OCI-LY1 (cell line): ENCODE measurements at regions not wholly inside any gene's neighbourhood (a gene's known extent, or its start where the extent isn't known, plus 50 kb on each side); places are given as distances from the start of the nearest gene placed in this dataset.

Experiments used
- H2AFZ ChIP-seq: fragments of 200-600 bp; sonication (generic), shearing (Covaris generic); 2 replicates; pipeline ENCODE4 v1.6.0; 2014; ENCODE audit warnings: antibody characterized with exemption, mild to moderate bottlenecking, low read length
- H3F3A ChIP-seq: fragments of 200-600 bp; sonication (generic), shearing (Covaris generic); 2 replicates; pipeline ENCODE4 v1.6.0; 2014; ENCODE audit warnings: mild to moderate bottlenecking, antibody characterized with exemption, low read length, moderate library complexity; ENCODE audit not compliant: insufficient read depth
- H3K27ac ChIP-seq: fragments of 200-600 bp; sonication (generic); 2 replicates; pipeline ENCODE4 v1.5.1; 2014; ENCODE audit warnings: low read length, mixed run types, mild to moderate bottlenecking, low read depth; ENCODE audit not compliant: poor library complexity, severe bottlenecking
- H3K27me3 ChIP-seq: fragments of 200-600 bp; sonication (generic); 2 replicates; pipeline ENCODE4 v1.6.0; 2014; ENCODE audit warnings: antibody characterized with exemption, mild to moderate bottlenecking, low read length, moderate library complexity; ENCODE audit not compliant: insufficient read depth
- H3K36me3 ChIP-seq: fragments of 200-600 bp; sonication (generic); 2 replicates; pipeline ENCODE4 v1.6.1; 2014; ENCODE audit warnings: mild to moderate bottlenecking, antibody characterized with exemption, low read length, moderate library complexity, mixed read lengths; ENCODE audit not compliant: insufficient read depth
- H3K4me1 ChIP-seq: fragments of 200-600 bp; sonication (generic); 2 replicates; pipeline ENCODE4 v1.5.1; 2014; ENCODE audit warnings: mild to moderate bottlenecking, low read length, moderate library complexity; ENCODE audit not compliant: insufficient read depth, severe bottlenecking
- H3K4me2 ChIP-seq: fragments of 200-600 bp; sonication (generic), shearing (Covaris generic); 2 replicates; pipeline ENCODE4 v1.6.1; 2014; ENCODE audit warnings: low read length
- H3K4me3 ChIP-seq: fragments of 200-600 bp; sonication (generic); 2 replicates; pipeline ENCODE4 v1.5.1; 2014; ENCODE audit warnings: low read length, low read depth, mild to moderate bottlenecking, mixed read lengths; ENCODE audit not compliant: poor library complexity, severe bottlenecking
- H3K79me2 ChIP-seq: fragments of 200-600 bp; shearing (Covaris generic); 2 replicates; pipeline ENCODE4 v1.6.1; 2016; ENCODE audit warnings: mixed run types, low read length, mixed read lengths; ENCODE audit not compliant: insufficient read depth
- H3K9ac ChIP-seq: fragments of 200-600 bp; sonication (generic), shearing (Covaris generic); 2 replicates; pipeline ENCODE4 v1.6.1; 2014; ENCODE audit warnings: mild to moderate bottlenecking, low read length, mixed read lengths
- H3K9me2 ChIP-seq: fragments of 200-600 bp; sonication (generic), shearing (Covaris generic); 2 replicates; pipeline ENCODE4 v1.6.1; 2014; ENCODE audit warnings: low read depth, mild to moderate bottlenecking, low read length, mixed read lengths
- H3K9me3 ChIP-seq: fragments of 200-600 bp; shearing (Covaris generic); 2 replicates; pipeline ENCODE4 v1.6.1; 2014; ENCODE audit warnings: low read length, mixed read lengths
- H4K20me1 ChIP-seq: fragments of 200-600 bp; sonication (generic), shearing (Covaris generic); 2 replicates; pipeline ENCODE4 v1.6.0; 2016; ENCODE audit warnings: mild to moderate bottlenecking, low read length; ENCODE audit not compliant: insufficient read depth
- CTCF ChIP-seq: fragments of 200-600 bp; sonication (generic), shearing (Covaris generic); IDR thresholded peaks from 2 replicates; pipeline ENCODE4 v1.5.1; 2017; ENCODE audit warnings: mild to moderate bottlenecking, antibody characterized with exemption, low read length, moderate library complexity, mixed read lengths
- EZH2 ChIP-seq: fragments of 200-600 bp; sonication (generic), shearing (Covaris generic); IDR thresholded peaks from 2 replicates; pipeline ENCODE4 v1.8.0; 2017; ENCODE audit warnings: borderline replicate concordance, mixed run types, mild to moderate bottlenecking, antibody characterized with exemption, low read length, moderate library complexity, mixed read lengths

- no peaks in the 10 kb centered on the region for H3K4me1 ChIP-seq
- H3K9me2 ChIP-seq: no peaks in the 10 kb centered on the region
- H3K9me3 ChIP-seq: no peaks in the 10 kb centered on the region
- no peaks in the 10 kb centered on the region for H4K20me1 ChIP-seq
- H2AFZ ChIP-seq: no peak overlapping the region
- no peak overlapping the region for H3K9ac ChIP-seq
- TF ChIP-seq EZH2: no peak
- TF ChIP-seq CTCF: no peak
- H3K36me3 ChIP-seq: no peaks in the 10 kb centered on the region
- no peaks in the 10 kb centered on the region for H3K79me2 ChIP-seq
- H3K4me3 ChIP-seq: no peak overlapping the region
- H3K4me2 ChIP-seq: no peak overlapping the region
- no peak overlapping the region for H3K27ac ChIP-seq
- H3F3A ChIP-seq: no peaks in the 10 kb centered on the region
- H3K27me3 ChIP-seq: no peaks in the 10 kb centered on the region
Observed at GRCh38 chr4:169852481-169852880, 94.7 kb upstream of the HPF1 start.

GRCh38 chr4:169851750-169852149, 94.0 kb upstream of the HPF1 start:
- no peak overlapping the region for H3K4me2 ChIP-seq
- H3K36me3 ChIP-seq: no peaks in the 10 kb centered on the region
- TF ChIP-seq EZH2 (no peak), CTCF (no peak)
- no peak overlapping the region for H3K9ac ChIP-seq
- H3K27me3 ChIP-seq: no peaks in the 10 kb centered on the region
- no peaks in the 10 kb centered on the region for H4K20me1 ChIP-seq
- no peak overlapping the region for H3K27ac ChIP-seq
- H3K79me2 ChIP-seq: no peaks in the 10 kb centered on the region
- H3K4me1 ChIP-seq: no peaks in the 10 kb centered on the region
- H3K4me3 ChIP-seq: no peak overlapping the region
- H3K9me3 ChIP-seq: no peaks in the 10 kb centered on the region
- no peaks in the 10 kb centered on the region for H3F3A ChIP-seq
- H3K9me2 ChIP-seq: no peaks in the 10 kb centered on the region
- H2AFZ ChIP-seq: no peak overlapping the region

GRCh38 chr4:169849456-169849855, 91.7 kb upstream of the HPF1 start:
- Histone ChIP-seq H3K36me3 (no peaks in the 10 kb centered on the region), H3K4me3 (no peak overlapping the region), H3K4me1 (no peaks in the 10 kb centered on the region), H2AFZ (no peak overlapping the region), H3K9ac (no peak overlapping the region), H3K27me3 (no peaks in the 10 kb centered on the region), H3K79me2 (no peaks in the 10 kb centered on the region), H3K9me2 (no peaks in the 10 kb centered on the region), H3K9me3 (no peaks in the 10 kb centered on the region), H3K4me2 (no peak overlapping the region), H3K27ac (no peak overlapping the region), H4K20me1 (no peaks in the 10 kb centered on the region), H3F3A (no peaks in the 10 kb centered on the region)
- no peak for TF ChIP-seq EZH2
- TF ChIP-seq CTCF: no peak
